PC-3 (cell line): ENCODE measurements at regions not wholly inside any gene's neighbourhood (a gene's known extent, or its start where the extent isn't known, plus 50 kb on each side); places are given as distances from the start of the nearest gene placed in this dataset.

ENCODE experiments used
- EZH2 ChIP-seq: fragments of 300-600 bp; sonication (generic); IDR thresholded peaks from one replicate; pipeline ENCODE4 v1.6.1; 2017; ENCODE audit warnings: antibody characterized with exemption, mild to moderate bottlenecking, low read length; ENCODE audit not compliant: unreplicated experiment
- EZH2phosphoT487 ChIP-seq: fragments of 300-600 bp; sonication (generic); IDR thresholded peaks from 2 replicates; pipeline ENCODE4 v1.6.1; 2018; ENCODE audit warnings: mild to moderate bottlenecking, antibody characterized with exemption, low read length, borderline replicate concordance
- TF ChIP-seq, protein P1 (sequence below): fragments of 300-600 bp; sonication (generic); conservative IDR thresholded peaks from 2 replicates; pipeline ENCODE4 v1.5.1; 2017; ENCODE audit warnings: antibody characterized with exemption, low read depth, mild to moderate bottlenecking, low read length

DNA sequence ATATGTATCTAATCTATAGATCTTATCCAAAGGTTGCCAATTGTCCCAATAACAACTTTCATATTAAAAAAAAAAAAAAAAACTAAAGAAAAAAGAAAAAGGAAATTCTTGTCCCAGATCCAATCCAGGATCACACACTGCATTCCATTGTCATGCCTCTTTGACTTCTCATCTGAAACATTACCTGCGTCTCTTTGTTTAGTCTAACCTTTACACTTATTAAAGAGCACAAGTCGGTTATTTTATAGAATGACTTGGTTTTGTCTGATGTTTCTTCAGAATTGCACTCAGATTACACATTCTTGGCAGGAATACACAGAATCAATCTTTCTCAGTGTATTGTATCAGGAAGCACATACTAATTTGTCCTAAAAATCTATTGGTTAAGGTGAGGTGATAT is 392.5 kb upstream of the KLHL29 start:
- TF ChIP-seq, protein P1, sequence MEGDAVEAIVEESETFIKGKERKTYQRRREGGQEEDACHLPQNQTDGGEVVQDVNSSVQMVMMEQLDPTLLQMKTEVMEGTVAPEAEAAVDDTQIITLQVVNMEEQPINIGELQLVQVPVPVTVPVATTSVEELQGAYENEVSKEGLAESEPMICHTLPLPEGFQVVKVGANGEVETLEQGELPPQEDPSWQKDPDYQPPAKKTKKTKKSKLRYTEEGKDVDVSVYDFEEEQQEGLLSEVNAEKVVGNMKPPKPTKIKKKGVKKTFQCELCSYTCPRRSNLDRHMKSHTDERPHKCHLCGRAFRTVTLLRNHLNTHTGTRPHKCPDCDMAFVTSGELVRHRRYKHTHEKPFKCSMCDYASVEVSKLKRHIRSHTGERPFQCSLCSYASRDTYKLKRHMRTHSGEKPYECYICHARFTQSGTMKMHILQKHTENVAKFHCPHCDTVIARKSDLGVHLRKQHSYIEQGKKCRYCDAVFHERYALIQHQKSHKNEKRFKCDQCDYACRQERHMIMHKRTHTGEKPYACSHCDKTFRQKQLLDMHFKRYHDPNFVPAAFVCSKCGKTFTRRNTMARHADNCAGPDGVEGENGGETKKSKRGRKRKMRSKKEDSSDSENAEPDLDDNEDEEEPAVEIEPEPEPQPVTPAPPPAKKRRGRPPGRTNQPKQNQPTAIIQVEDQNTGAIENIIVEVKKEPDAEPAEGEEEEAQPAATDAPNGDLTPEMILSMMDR: no peak
- TF ChIP-seq EZH2phosphoT487: no peak
- TF ChIP-seq EZH2: no peak
